Activated T-cell treated with anti-CD3 and anti-CD28 coated beads, Interleukin-2, amount 50 U/mL, for 72 hours (primary cell): ENCODE measurements at regions not wholly inside any gene's neighbourhood (a gene's known extent, or its start where the extent isn't known, plus 50 kb on each side); places are given as distances from the start of the nearest gene placed in this dataset.

ENCODE experiments used
- ATAC-seq, 2 donors: fragments of 150-1000 bp; cut with Tn5 transposase; replicated peaks in 1 of 2; 2 replicates each; pipeline ENCODE4 v1.10.0; 2021; ENCODE audit warnings: moderate library complexity in 2 of 2, mild to moderate bottlenecking in 1 of 2
- DNase-seq, 2 donors: peaks; one replicate each; pipeline ENCODE4 v3.0.0; 2021 to 2022; ENCODE audit warnings: mixed read lengths in 1 of 2
- H3K27ac Mint-ChIP-seq: one replicate; pipeline ENCODE4 v1.8.0; 2022; ENCODE audit warnings: mild to moderate bottlenecking, moderate library complexity, mixed read lengths
- H3K27me3 Mint-ChIP-seq: one replicate; pipeline ENCODE4 v1.8.0; 2022; ENCODE audit warnings: low read depth, mixed read lengths
- H3K36me3 Mint-ChIP-seq, 2 donors: one replicate each; pipeline ENCODE4 v1.8.0; 2022; ENCODE audit warnings: mixed read lengths in 2 of 2, mild to moderate bottlenecking in 1 of 2; ENCODE audit not compliant: insufficient read depth in 2 of 2
- H3K4me1 Mint-ChIP-seq: one replicate; pipeline ENCODE4 v1.8.0; 2022; ENCODE audit warnings: low read depth, mixed read lengths
- H3K4me3 Mint-ChIP-seq, 2 donors: one replicate each; pipeline ENCODE4 v1.8.0; 2022; ENCODE audit warnings: mild to moderate bottlenecking in 2 of 2, mixed read lengths in 2 of 2, moderate library complexity in 2 of 2
- H3K9me3 Mint-ChIP-seq, 2 donors: one replicate each; pipeline ENCODE4 v1.8.0; 2022; ENCODE audit warnings: mixed read lengths in 2 of 2

- Mint-ChIP-seq H3K4me1 (no peaks in the 10 kb centered on the region), H3K4me3 (no peak overlapping the region), H3K27me3 (peaks cover 32% of the 10 kb centered on the region), H3K9me3 (no peaks in the 10 kb centered on the region), H3K27ac (no peak overlapping the region), H3K36me3 (no peaks in the 10 kb centered on the region)
- no peak for ATAC-seq
- DNase-seq: no peak
Measured at GRCh38 chr17:36701429-36702099, 100.2 kb downstream of the MRM1 start.

- no peaks in the 10 kb centered on the region for H3K4me1 Mint-ChIP-seq
- DNase-seq (no peak), ATAC-seq (no peak)
- H3K27ac Mint-ChIP-seq: no peak overlapping the region
- no peak overlapping the region for H3K4me3 Mint-ChIP-seq
- peaks cover 24% of the 10 kb centered on the region for H3K27me3 Mint-ChIP-seq
- no peaks in the 10 kb centered on the region for H3K36me3 Mint-ChIP-seq
- no peaks in the 10 kb centered on the region for H3K9me3 Mint-ChIP-seq
Measured at GRCh38 chr17:36702636-36703035, 101.3 kb downstream of the MRM1 start.

- Mint-ChIP-seq H3K4me3 (peak overlapping the region in 1 of 2 donors; percentile 10), H3K4me1 (no peaks in the 10 kb centered on the region), H3K27ac (no peak overlapping the region), H3K36me3 (no peaks in the 10 kb centered on the region), H3K9me3 (no peaks in the 10 kb centered on the region), H3K27me3 (peaks cover 24% of the 10 kb centered on the region)
- ATAC-seq: peak; percentile 32 to 50
- DNase-seq: peak; percentile 64 to 65
Measured at GRCh38 chr17:36703860-36704266, 102.5 kb downstream of the MRM1 start.

GRCh38 chr17:36705283-36705795 is 104.0 kb downstream of the MRM1 start:
- no peaks in the 10 kb centered on the region for H3K36me3 Mint-ChIP-seq
- no peak overlapping the region for H3K4me3 Mint-ChIP-seq
- no peaks in the 10 kb centered on the region for H3K4me1 Mint-ChIP-seq
- H3K27me3 Mint-ChIP-seq: peaks cover 24% of the 10 kb centered on the region
- no peak overlapping the region for H3K27ac Mint-ChIP-seq
- DNase-seq: no peak
- no peak for ATAC-seq
- no peaks in the 10 kb centered on the region for H3K9me3 Mint-ChIP-seq

- DNase-seq (peak; percentile 57 to 65), ATAC-seq (peak; percentile 67 to 76)
- no peaks in the 10 kb centered on the region for H3K9me3 Mint-ChIP-seq
- no peaks in the 10 kb centered on the region for H3K4me1 Mint-ChIP-seq
- H3K4me3 Mint-ChIP-seq: no peak overlapping the region
- peaks cover 18% of the 10 kb centered on the region for H3K27me3 Mint-ChIP-seq
- H3K36me3 Mint-ChIP-seq: no peaks in the 10 kb centered on the region
- no peak overlapping the region for H3K27ac Mint-ChIP-seq
Measured at GRCh38 chr17:36705874-36706731, 104.7 kb downstream of the MRM1 start.

- ATAC-seq (no peak), DNase-seq (no peak)
- Mint-ChIP-seq H3K27me3 (peaks cover 9% of the 10 kb centered on the region), H3K27ac (no peak overlapping the region), H3K36me3 (no peaks in the 10 kb centered on the region), H3K4me3 (no peak overlapping the region), H3K9me3 (no peaks in the 10 kb centered on the region), H3K4me1 (no peaks in the 10 kb centered on the region)
Measured at GRCh38 chr17:36707904-36708303, 106.5 kb downstream of the MRM1 start.

- Mint-ChIP-seq H3K4me3 (no peak overlapping the region), H3K27ac (no peak overlapping the region), H3K36me3 (no peaks in the 10 kb centered on the region), H3K9me3 (peaks cover 0 to 1% of the 10 kb centered on the region in 2 donors), H3K27me3 (no peaks in the 10 kb centered on the region), H3K4me1 (no peaks in the 10 kb centered on the region)
- ATAC-seq: no peak
- no peak for DNase-seq
Measured at GRCh38 chr17:36714789-36715188, 113.4 kb downstream of the MRM1 start.

GRCh38 chr17:36715951-36716350 is 114.6 kb downstream of the MRM1 start:
- Mint-ChIP-seq H3K36me3 (no peaks in the 10 kb centered on the region), H3K9me3 (peaks cover 0 to 1% of the 10 kb centered on the region in 2 donors), H3K4me3 (no peak overlapping the region), H3K27ac (no peak overlapping the region), H3K4me1 (peaks cover 10% of the 10 kb centered on the region), H3K27me3 (no peaks in the 10 kb centered on the region)
- ATAC-seq (no peak), DNase-seq (no peak)

- no peak overlapping the region for H3K4me3 Mint-ChIP-seq
- peaks cover 0 to 1% of the 10 kb centered on the region in 2 donors for H3K9me3 Mint-ChIP-seq
- no peak overlapping the region for H3K27ac Mint-ChIP-seq
Measured at GRCh38 chr17:36717088-36717487, 115.7 kb downstream of the MRM1 start.

GRCh38 chr17:36720131-36720530 is 118.7 kb downstream of the MRM1 start:
- ATAC-seq (no peak), DNase-seq (no peak)
- no peaks in the 10 kb centered on the region for H3K36me3 Mint-ChIP-seq
- H3K4me3 Mint-ChIP-seq: no peak overlapping the region
- H3K4me1 Mint-ChIP-seq: peaks cover 39% of the 10 kb centered on the region
- H3K27ac Mint-ChIP-seq: no peak overlapping the region
- no peaks in the 10 kb centered on the region for H3K27me3 Mint-ChIP-seq
- H3K9me3 Mint-ChIP-seq: peaks cover 0 to 1% of the 10 kb centered on the region in 2 donors

More at GRCh38 chr17:36717088-36717487, 115.7 kb downstream of the MRM1 start:
- no peaks in the 10 kb centered on the region for H3K27me3 Mint-ChIP-seq
- ATAC-seq (no peak), DNase-seq (no peak)
- H3K36me3 Mint-ChIP-seq: no peaks in the 10 kb centered on the region
- H3K4me1 Mint-ChIP-seq: peaks cover 20% of the 10 kb centered on the region

GRCh38 chr17:36721560-36722120 is 120.3 kb downstream of the MRM1 start:
- H3K4me1 Mint-ChIP-seq: peaks cover 50% of the 10 kb centered on the region
- peak overlapping the region; percentile 73 to 95 for H3K4me3 Mint-ChIP-seq
- H3K27ac Mint-ChIP-seq: peak overlapping the region; percentile 97
- no peaks in the 10 kb centered on the region for H3K27me3 Mint-ChIP-seq
- ATAC-seq (peak; percentile 76 to 78), DNase-seq (peak; percentile 61 to 63)
- peaks cover 0 to 1% of the 10 kb centered on the region in 2 donors for H3K9me3 Mint-ChIP-seq
- no peaks in the 10 kb centered on the region for H3K36me3 Mint-ChIP-seq

- ATAC-seq (peak; percentile 95 to 96), DNase-seq (peak; percentile 84 to 92)
- no peaks in the 10 kb centered on the region for H3K36me3 Mint-ChIP-seq
- peak overlapping the region; percentile 97 for H3K27ac Mint-ChIP-seq
- peaks cover 0 to 1% of the 10 kb centered on the region in 2 donors for H3K9me3 Mint-ChIP-seq
- peaks cover 57% of the 10 kb centered on the region for H3K4me1 Mint-ChIP-seq
- peak overlapping the region; percentile 94 to 95 for H3K4me3 Mint-ChIP-seq
- no peaks in the 10 kb centered on the region for H3K27me3 Mint-ChIP-seq
Measured at GRCh38 chr17:36722121-36722902, 120.9 kb downstream of the MRM1 start.
